Pancreas (tissue), 10 donors: ENCODE measurements at regions not wholly inside any gene's neighbourhood (a gene's known extent, or its start where the extent isn't known, plus 50 kb on each side); places are given as distances from the start of the nearest gene placed in this dataset.
"Not testable (repeated sequence)": the region's sequence is repeated elsewhere in the genome, so short reads cannot be mapped to it uniquely, and the experiment has no call there.

Experiments used
- ATAC-seq, 4 donors: fragments of 200-7000 bp; cut with Tn5 transposase; one replicate each; pipeline versions ENCODE4 v1.8.0 to v1.9.1; 2020; ENCODE audit warnings: mild to moderate bottlenecking in 4 of 4, moderate library complexity in 4 of 4
- DNase-seq, 6 donors: peaks; one replicate each; pipeline ENCODE4 v3.0.0-alpha.2; 2020
- FAIRE-seq: peaks from 2 replicates; lab custom pipeline; 2012; peaks lifted over from hg19 to GRCh38; lab: Jason Lieb, UNC
- H3K27ac ChIP-seq, 4 donors: fragments of 200-600 bp; sonication (generic); 1 replicate in 3 of 4; 2 replicates in 1 of 4; pipeline versions ENCODE4 v1.5.0 to v1.8.0; 2020
- H3K27me3 ChIP-seq, 4 donors: fragments of 200-600 bp; one replicate each; pipeline ENCODE4 v1.8.0; 2021
- H3K36me3 ChIP-seq, 3 donors: fragments of 200-600 bp; sonication (generic) in 1 of 3; one replicate each; pipeline versions ENCODE4 v1.5.0 to v1.8.0; 2020 to 2021
- H3K4me1 ChIP-seq, 3 donors: fragments of 200-600 bp; one replicate each; pipeline ENCODE4 v1.8.0; 2021
- H3K4me3 ChIP-seq, 4 donors: fragments of 200-600 bp; sonication (generic) in 2 of 4; one replicate each; pipeline versions ENCODE4 v1.5.0 to v1.8.0; 2020 to 2021
- H3K9me3 ChIP-seq, 4 donors: fragments of 200-600 bp; one replicate each; pipeline ENCODE4 v1.8.0; 2021
- CTCF ChIP-seq, 4 donors: fragments of 200-600 bp; sonication (generic) in 3 of 4; IDR thresholded peaks; one replicate each; pipeline versions ENCODE4 v1.5.0 to v1.8.0; 2021; ENCODE audit warnings: antibody characterized with exemption in 4 of 4
- WGBS, 2 donors: extraction: QIAGEN DNeasy Blood & Tissue Kit; methylation state at CpG; one replicate each; pipeline ENCODE4 v1.1.7; 2013; 5-methylcytosine and 5-hydroxymethylcytosine counted together
- intact Hi-C, 3 donors: fragments of 100-400 bp; cut with DNase I; formaldehyde crosslinking; loops; one replicate each; pipeline versions ENCODE4 v1.11.1 to v1.14.2; 2022
- donor health status: healthy with polysubstance abuse.
- donor health status: DM: no; HTN: no; CAD: no; lungs with moderate emphysema.
- donor health status: DM: no; HTN: no; CAD: no.
- donor health status: control.
- donor health status: control.
- donor health status: Bipolar disorder and iron deficiency.
- donor health status: DM: yes; HTN: yes; CAD: no.
- donor health status: DM: no; HTN: no; CAD: no.
- donor health status: DM: no; HTN: no; CAD: no.
- donor health status: DM: yes; HTN: yes; CAD: no.

- H3K4me3 ChIP-seq: no peak overlapping the region
- WGBS, 2 donors: 77 to 89% methylated on average over 7 of the region's 7 CpGs
- H3K27ac ChIP-seq: no peak overlapping the region
- no peak for DNase-seq
- no peaks in the 10 kb centered on the region for H3K27me3 ChIP-seq
- intact Hi-C loops: no loop called here
- FAIRE-seq: no peak
- TF ChIP-seq CTCF (IDR thresholded peaks at IDR 0.05): no peak
- no peaks in the 10 kb centered on the region for H3K4me1 ChIP-seq
- ATAC-seq: no peak
- H3K9me3 ChIP-seq: no peaks in the 10 kb centered on the region
- H3K36me3 ChIP-seq: no peaks in the 10 kb centered on the region
Measured at GRCh38 chr13:111589992-111590391, 269.6 kb downstream of the TEX29 start.

- H3K27me3 ChIP-seq: no peaks in the 10 kb centered on the region
- H3K4me1 ChIP-seq: no peaks in the 10 kb centered on the region
- no peaks in the 10 kb centered on the region for H3K36me3 ChIP-seq
- FAIRE-seq (no peak), DNase-seq (no peak), ATAC-seq (no peak)
- 64 to 70% methylated on average over 14 of the region's 14 CpGs for WGBS, 2 donors
- TF ChIP-seq CTCF (IDR thresholded peaks at IDR 0.05): no peak
- no peak overlapping the region for H3K4me3 ChIP-seq
- H3K27ac ChIP-seq: no peak overlapping the region
- intact Hi-C loops: no loop called here
- H3K9me3 ChIP-seq: no peaks in the 10 kb centered on the region
Measured at GRCh38 chr13:111590796-111591195, 270.4 kb downstream of the TEX29 start.

GRCh38 chr13:111593490-111593889 is 273.0 kb downstream of the TEX29 start:
- WGBS, 2 donors: 77 to 87% methylated on average over 4 of the region's 4 CpGs
- H3K9me3 ChIP-seq, H3K36me3 ChIP-seq, H3K27ac ChIP-seq, FAIRE-seq, H3K27me3 ChIP-seq, ATAC-seq, intact Hi-C loops, DNase-seq, H3K4me3 ChIP-seq, H3K4me1 ChIP-seq: not testable (repeated sequence)

- Histone ChIP-seq H3K36me3 (no peaks in the 10 kb centered on the region), H3K4me3 (no peak overlapping the region), H3K4me1 (no peaks in the 10 kb centered on the region), H3K27me3 (no peaks in the 10 kb centered on the region), H3K27ac (no peak overlapping the region), H3K9me3 (no peaks in the 10 kb centered on the region)
- no peak for TF ChIP-seq CTCF (IDR thresholded peaks at IDR 0.05)
- ATAC-seq: no peak
- no peak for DNase-seq
- intact Hi-C loops: no loop called here
- WGBS, 2 donors: 83 to 99% methylated on average over 10 of the region's 10 CpGs
- FAIRE-seq: no peak
Measured at GRCh38 chr13:111594606-111595005, 274.2 kb downstream of the TEX29 start.

GRCh38 chr13:111595276-111595675 is 274.8 kb downstream of the TEX29 start:
- ATAC-seq: no peak
- WGBS, 2 donors: 73 to 85% methylated on average over 3 of the region's 3 CpGs
- Histone ChIP-seq H3K4me3 (no peak overlapping the region), H3K9me3 (no peaks in the 10 kb centered on the region), H3K36me3 (no peaks in the 10 kb centered on the region), H3K27ac (no peak overlapping the region), H3K27me3 (no peaks in the 10 kb centered on the region), H3K4me1 (no peaks in the 10 kb centered on the region)
- no peak for FAIRE-seq
- DNase-seq: no peak
- intact Hi-C loops: no loop called here
- TF ChIP-seq CTCF (IDR thresholded peaks at IDR 0.05): no peak

- no peak overlapping the region for H3K27ac ChIP-seq
- DNase-seq (no peak), FAIRE-seq (no peak), ATAC-seq (no peak)
- no peaks in the 10 kb centered on the region for H3K36me3 ChIP-seq
- H3K9me3 ChIP-seq: no peaks in the 10 kb centered on the region
- peaks cover 0 to 1% (median 0%) of the 10 kb centered on the region in 3 donors for H3K4me1 ChIP-seq
- intact Hi-C loops: no loop called here
- TF ChIP-seq CTCF (IDR thresholded peaks at IDR 0.05): no peak
- 76 to 85% methylated on average over 11 of the region's 11 CpGs for WGBS, 2 donors
- H3K27me3 ChIP-seq: no peaks in the 10 kb centered on the region
- H3K4me3 ChIP-seq: no peak overlapping the region
Measured at GRCh38 chr13:111595791-111596190, 275.3 kb downstream of the TEX29 start.
